ENCODE measurements at regions not wholly inside any gene's neighbourhood (a gene's known extent, or its start where the extent isn't known, plus 50 kb on each side); places are given as distances from the start of the nearest gene placed in this dataset.

DNA sequence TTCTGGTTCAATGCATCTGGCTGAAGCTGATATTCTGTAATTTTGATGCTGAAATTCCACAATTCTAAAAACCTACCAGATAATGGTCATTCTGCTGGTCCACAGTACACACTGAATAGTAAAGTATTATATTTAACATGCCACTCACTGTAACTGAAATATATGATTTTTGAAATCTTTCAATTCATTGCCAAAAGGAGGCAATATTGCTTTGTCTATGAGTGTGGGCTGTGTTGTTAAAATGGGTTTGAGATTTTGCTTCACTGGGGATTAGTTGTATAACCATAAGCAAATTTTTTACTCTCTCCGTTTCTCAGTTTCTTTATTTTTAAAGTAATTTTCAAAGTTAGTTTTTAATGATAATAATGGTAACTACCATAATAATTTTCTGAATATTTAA, 1404.1 kb upstream of the IGFBP7 start:
- TF ChIP-seq, protein P1, sequence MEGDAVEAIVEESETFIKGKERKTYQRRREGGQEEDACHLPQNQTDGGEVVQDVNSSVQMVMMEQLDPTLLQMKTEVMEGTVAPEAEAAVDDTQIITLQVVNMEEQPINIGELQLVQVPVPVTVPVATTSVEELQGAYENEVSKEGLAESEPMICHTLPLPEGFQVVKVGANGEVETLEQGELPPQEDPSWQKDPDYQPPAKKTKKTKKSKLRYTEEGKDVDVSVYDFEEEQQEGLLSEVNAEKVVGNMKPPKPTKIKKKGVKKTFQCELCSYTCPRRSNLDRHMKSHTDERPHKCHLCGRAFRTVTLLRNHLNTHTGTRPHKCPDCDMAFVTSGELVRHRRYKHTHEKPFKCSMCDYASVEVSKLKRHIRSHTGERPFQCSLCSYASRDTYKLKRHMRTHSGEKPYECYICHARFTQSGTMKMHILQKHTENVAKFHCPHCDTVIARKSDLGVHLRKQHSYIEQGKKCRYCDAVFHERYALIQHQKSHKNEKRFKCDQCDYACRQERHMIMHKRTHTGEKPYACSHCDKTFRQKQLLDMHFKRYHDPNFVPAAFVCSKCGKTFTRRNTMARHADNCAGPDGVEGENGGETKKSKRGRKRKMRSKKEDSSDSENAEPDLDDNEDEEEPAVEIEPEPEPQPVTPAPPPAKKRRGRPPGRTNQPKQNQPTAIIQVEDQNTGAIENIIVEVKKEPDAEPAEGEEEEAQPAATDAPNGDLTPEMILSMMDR (IDR thresholded peaks at IDR 0.05; ENCODE audit: poor library complexity, severe bottlenecking), result peak; percentile 37
- TF ChIP-seq EZH2 (IDR thresholded peaks at IDR 0.05; ENCODE audit: borderline replicate concordance, insufficient read depth, low read length, poor library complexity, severe bottlenecking), result no peak
- TF ChIP-seq EP300 (conservative IDR thresholded peaks at IDR 0.05; ENCODE audit: poor library complexity, severe bottlenecking), result no peak
- TF ChIP-seq, protein P2, sequence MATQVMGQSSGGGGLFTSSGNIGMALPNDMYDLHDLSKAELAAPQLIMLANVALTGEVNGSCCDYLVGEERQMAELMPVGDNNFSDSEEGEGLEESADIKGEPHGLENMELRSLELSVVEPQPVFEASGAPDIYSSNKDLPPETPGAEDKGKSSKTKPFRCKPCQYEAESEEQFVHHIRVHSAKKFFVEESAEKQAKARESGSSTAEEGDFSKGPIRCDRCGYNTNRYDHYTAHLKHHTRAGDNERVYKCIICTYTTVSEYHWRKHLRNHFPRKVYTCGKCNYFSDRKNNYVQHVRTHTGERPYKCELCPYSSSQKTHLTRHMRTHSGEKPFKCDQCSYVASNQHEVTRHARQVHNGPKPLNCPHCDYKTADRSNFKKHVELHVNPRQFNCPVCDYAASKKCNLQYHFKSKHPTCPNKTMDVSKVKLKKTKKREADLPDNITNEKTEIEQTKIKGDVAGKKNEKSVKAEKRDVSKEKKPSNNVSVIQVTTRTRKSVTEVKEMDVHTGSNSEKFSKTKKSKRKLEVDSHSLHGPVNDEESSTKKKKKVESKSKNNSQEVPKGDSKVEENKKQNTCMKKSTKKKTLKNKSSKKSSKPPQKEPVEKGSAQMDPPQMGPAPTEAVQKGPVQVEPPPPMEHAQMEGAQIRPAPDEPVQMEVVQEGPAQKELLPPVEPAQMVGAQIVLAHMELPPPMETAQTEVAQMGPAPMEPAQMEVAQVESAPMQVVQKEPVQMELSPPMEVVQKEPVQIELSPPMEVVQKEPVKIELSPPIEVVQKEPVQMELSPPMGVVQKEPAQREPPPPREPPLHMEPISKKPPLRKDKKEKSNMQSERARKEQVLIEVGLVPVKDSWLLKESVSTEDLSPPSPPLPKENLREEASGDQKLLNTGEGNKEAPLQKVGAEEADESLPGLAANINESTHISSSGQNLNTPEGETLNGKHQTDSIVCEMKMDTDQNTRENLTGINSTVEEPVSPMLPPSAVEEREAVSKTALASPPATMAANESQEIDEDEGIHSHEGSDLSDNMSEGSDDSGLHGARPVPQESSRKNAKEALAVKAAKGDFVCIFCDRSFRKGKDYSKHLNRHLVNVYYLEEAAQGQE (IDR thresholded peaks at IDR 0.05; ENCODE audit: borderline replicate concordance), result no peak
- no peak for TF ChIP-seq SMC3 (conservative IDR thresholded peaks at IDR 0.05; ENCODE audit: poor library complexity)
